MCF 10A (cell line): ENCODE measurements at regions not wholly inside any gene's neighbourhood (a gene's known extent, or its start where the extent isn't known, plus 50 kb on each side); places are given as distances from the start of the nearest gene placed in this dataset.

Experiments
- BruUV-seq: library from RNA; stranded (reverse); fragments of 400-500 nt; replicated peaks from 2 replicates; lab custom pipeline; 2021; lab: Mats Ljungman, UMichigan
- CTCF ChIA-PET: fragments of 300-600 bp; sonication (Branson Sonifier 250); formaldehyde crosslinking; extraction: SDS; loops from one replicate; lab custom pipeline; 2021; ENCODE audit warnings: antibody characterized with exemption, inconsistent platforms; lab: Yijun Ruan, JAX
- POLR2A ChIA-PET: fragments of 300-600, 350-650 bp; sonication (Branson Sonifier 250); formaldehyde crosslinking; extraction: SDS; loops from one replicate; lab custom pipeline; 2020; ENCODE audit warnings: antibody characterized with exemption, inconsistent platforms; lab: Yijun Ruan, JAX
- DNase-seq: peaks from one replicate; pipeline ENCODE4 v3.0.0-alpha.2; 2018; ENCODE audit not compliant: unreplicated experiment
- H3K27ac Mint-ChIP-seq: one replicate; pipeline ENCODE4 v1.8.0; 2022; ENCODE audit warnings: mild to moderate bottlenecking, low read depth, mixed read lengths; ENCODE audit not compliant: unreplicated experiment
- H3K27me3 Mint-ChIP-seq: one replicate; pipeline ENCODE4 v1.8.0; 2022; ENCODE audit warnings: mixed read lengths; ENCODE audit not compliant: insufficient read depth, unreplicated experiment
- H3K36me3 Mint-ChIP-seq: one replicate; pipeline ENCODE4 v1.8.0; 2022; ENCODE audit warnings: mild to moderate bottlenecking, moderate library complexity, mixed read lengths; ENCODE audit not compliant: insufficient read depth, unreplicated experiment
- H3K4me1 Mint-ChIP-seq: one replicate; pipeline ENCODE4 v1.8.0; 2022; ENCODE audit warnings: mixed read lengths; ENCODE audit not compliant: insufficient read depth, unreplicated experiment
- H3K4me3 Mint-ChIP-seq: one replicate; pipeline ENCODE4 v1.8.0; 2022; ENCODE audit warnings: mild to moderate bottlenecking, moderate library complexity, mixed read lengths; ENCODE audit not compliant: unreplicated experiment
- H3K9me3 Mint-ChIP-seq: one replicate; pipeline ENCODE4 v1.8.0; 2022; ENCODE audit warnings: mixed read lengths; ENCODE audit not compliant: unreplicated experiment
- intact Hi-C: fragments of 100-400 bp; cut with micrococcal nuclease; formaldehyde crosslinking; loops from 2 replicates; pipeline ENCODE4 v1.14.1; 2022
- TF ChIP-seq, protein P1 (sequence below): fragments of 200-600 bp; IDR thresholded peaks from one replicate; pipeline ENCODE4 v1.8.0; 2022; ENCODE audit warnings: antibody characterized with exemption, mild to moderate bottlenecking; ENCODE audit not compliant: unreplicated experiment

DNA sequence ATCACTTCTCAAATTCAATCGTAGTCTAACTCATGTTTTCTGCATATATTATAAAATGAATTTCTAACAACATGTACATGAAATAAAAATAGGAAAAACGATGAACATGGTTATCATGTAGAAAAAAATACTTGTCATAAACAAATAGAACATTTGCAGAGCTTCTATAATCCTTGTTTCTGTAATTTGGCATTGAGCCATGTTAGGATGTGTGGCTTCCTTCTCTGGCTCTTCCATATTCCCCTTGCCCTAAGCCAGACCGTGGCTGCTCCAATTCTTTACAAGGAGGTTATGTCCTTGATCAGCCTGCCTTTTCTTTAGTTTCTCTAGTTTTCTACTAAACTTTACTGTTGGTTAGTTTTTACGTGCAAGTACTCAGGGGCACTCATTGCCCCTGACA is 155.3 kb downstream of the COL6A3 start:
- TF ChIP-seq, protein P1, sequence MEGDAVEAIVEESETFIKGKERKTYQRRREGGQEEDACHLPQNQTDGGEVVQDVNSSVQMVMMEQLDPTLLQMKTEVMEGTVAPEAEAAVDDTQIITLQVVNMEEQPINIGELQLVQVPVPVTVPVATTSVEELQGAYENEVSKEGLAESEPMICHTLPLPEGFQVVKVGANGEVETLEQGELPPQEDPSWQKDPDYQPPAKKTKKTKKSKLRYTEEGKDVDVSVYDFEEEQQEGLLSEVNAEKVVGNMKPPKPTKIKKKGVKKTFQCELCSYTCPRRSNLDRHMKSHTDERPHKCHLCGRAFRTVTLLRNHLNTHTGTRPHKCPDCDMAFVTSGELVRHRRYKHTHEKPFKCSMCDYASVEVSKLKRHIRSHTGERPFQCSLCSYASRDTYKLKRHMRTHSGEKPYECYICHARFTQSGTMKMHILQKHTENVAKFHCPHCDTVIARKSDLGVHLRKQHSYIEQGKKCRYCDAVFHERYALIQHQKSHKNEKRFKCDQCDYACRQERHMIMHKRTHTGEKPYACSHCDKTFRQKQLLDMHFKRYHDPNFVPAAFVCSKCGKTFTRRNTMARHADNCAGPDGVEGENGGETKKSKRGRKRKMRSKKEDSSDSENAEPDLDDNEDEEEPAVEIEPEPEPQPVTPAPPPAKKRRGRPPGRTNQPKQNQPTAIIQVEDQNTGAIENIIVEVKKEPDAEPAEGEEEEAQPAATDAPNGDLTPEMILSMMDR, result no peak
- peaks cover 30% of the 10 kb centered on the region for H3K4me1 Mint-ChIP-seq
- no peak for DNase-seq
- no peak overlapping the region for H3K4me3 Mint-ChIP-seq
- no TSS peak for BruUV-seq
- H3K27me3 Mint-ChIP-seq, result no peaks in the 10 kb centered on the region
- ChIA-PET CTCF (interaction anchor here (1.4 kb wide), 1 partner anchor 28 kb away, joined by 3 read pairs; no protein-coding TSS in a partner anchor), POLR2A (interaction anchor here (0.6 to 6.3 kb wide), 3 partner anchors 14 to 56 kb away, joined by 3 to 25 read pairs (median 3); no protein-coding TSS in a partner anchor)
- peak overlapping the region; percentile 63 for H3K27ac Mint-ChIP-seq
- H3K36me3 Mint-ChIP-seq, result no peaks in the 10 kb centered on the region
- no peaks in the 10 kb centered on the region for H3K9me3 Mint-ChIP-seq
- intact Hi-C loops, result no loop called here

DNA sequence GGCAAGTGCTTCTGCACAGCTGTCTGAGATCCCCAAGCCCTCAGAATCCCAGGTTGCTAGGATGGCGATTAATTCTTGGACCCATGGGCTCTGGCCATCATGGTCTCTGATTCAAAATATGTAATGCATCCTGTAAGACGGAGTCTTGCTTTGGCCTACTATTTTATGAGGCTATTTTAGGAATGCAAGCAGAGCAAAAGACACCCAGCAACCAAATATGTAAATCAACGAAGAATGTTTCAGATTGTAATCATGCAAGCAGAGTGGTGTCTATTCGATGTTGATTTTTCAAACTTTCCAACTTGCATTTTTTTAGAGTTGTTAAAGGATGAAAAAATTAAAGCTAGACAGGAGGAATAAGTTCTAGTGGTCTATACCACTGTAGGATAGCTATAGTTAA is 154.8 kb downstream of the COL6A3 start:
- TF ChIP-seq, protein P1, result no peak
- BruUV-seq, result no TSS peak
- no peak for DNase-seq
- H3K9me3 Mint-ChIP-seq, result no peaks in the 10 kb centered on the region
- no peak overlapping the region for H3K4me3 Mint-ChIP-seq
- no peaks in the 10 kb centered on the region for H3K36me3 Mint-ChIP-seq
- peak overlapping the region; percentile 63 for H3K27ac Mint-ChIP-seq
- H3K4me1 Mint-ChIP-seq, result peaks cover 35% of the 10 kb centered on the region
- POLR2A ChIA-PET, result interaction anchor here (0.6 to 6.3 kb wide), 4 partner anchors 15 to 57 kb away, joined by 3 to 25 read pairs (median 3); no protein-coding TSS in a partner anchor
- CTCF ChIA-PET, result interaction anchor here (1.4 kb wide), 1 partner anchor 29 kb away, joined by 3 read pairs; no protein-coding TSS in a partner anchor
- intact Hi-C loops, result no loop called here
- no peaks in the 10 kb centered on the region for H3K27me3 Mint-ChIP-seq

DNA sequence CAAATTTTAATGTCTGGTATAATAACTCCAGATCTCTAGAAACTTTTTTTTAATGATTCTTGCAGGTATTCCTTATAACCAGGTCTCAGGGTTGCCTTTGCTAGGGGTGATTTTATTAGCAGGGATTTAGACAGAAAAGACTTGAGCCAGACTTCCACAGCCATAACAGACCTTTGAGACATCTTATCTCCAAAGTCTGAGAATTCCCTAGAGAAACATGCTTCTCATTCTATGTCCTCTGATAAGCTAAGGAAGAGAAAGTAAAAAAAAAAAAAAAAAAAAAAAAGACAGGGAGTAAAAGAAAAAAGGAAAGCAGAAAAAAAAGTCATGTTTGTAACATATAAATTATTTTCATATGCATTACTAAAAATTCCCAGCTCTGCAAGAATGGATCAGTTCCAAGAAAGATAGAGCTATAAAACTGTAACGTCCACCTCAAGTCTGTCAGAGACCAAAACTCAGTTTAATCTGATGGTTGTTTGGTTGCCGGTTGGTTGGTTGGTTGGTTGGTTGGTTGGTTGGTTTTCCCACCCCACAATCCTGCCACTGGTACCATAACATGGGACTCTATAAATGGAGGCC is 153.8 kb downstream of the COL6A3 start:
- H3K36me3 Mint-ChIP-seq, result no peaks in the 10 kb centered on the region
- ChIA-PET POLR2A (interaction anchor here (0.9 to 6.3 kb wide), 2 partner anchors 16 to 32 kb away, joined by 3 to 25 read pairs; no protein-coding TSS in a partner anchor), CTCF (interaction anchor here (0.7 to 1.1 kb wide), 3 partner anchors 18 to 151 kb away, joined by 3 to 5 read pairs (median 4); no protein-coding TSS in a partner anchor)
- no peak for DNase-seq
- TF ChIP-seq, protein P1, result no peak
- intact Hi-C loops, result no loop called here
- no peak overlapping the region for H3K4me3 Mint-ChIP-seq
- no peak overlapping the region for H3K27ac Mint-ChIP-seq
- no peaks in the 10 kb centered on the region for H3K27me3 Mint-ChIP-seq
- no peaks in the 10 kb centered on the region for H3K9me3 Mint-ChIP-seq
- peaks cover 36% of the 10 kb centered on the region for H3K4me1 Mint-ChIP-seq
- no TSS peak for BruUV-seq

DNA sequence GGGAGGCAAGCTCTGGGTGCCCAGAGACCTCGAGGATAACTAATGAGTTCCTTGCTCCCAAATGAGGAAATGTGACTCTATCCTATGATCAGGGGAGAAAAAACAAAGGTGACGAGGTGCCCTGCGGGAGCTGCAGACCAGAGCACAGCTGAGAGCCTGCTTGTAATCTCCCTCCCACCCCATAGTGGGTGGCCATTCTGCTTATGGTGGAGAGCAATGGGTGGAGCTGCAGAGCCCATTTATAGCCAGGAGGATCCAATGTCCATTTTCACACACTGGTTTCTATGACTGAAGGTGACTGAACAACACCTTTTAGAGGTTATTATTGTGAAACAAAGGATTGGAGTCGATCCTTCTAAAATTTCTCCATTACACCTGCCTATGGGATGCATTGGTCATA is 153.3 kb downstream of the COL6A3 start:
- Mint-ChIP-seq H3K9me3 (no peaks in the 10 kb centered on the region), H3K4me1 (peaks cover 36% of the 10 kb centered on the region), H3K27me3 (no peaks in the 10 kb centered on the region), H3K4me3 (no peak overlapping the region), H3K36me3 (no peaks in the 10 kb centered on the region), H3K27ac (peak overlapping the region; percentile 63)
- no TSS peak for BruUV-seq
- ChIA-PET CTCF (interaction anchor here (0.9 to 1.1 kb wide), 2 partner anchors 146 to 150 kb away, joined by 3 to 5 read pairs; no protein-coding TSS in a partner anchor), POLR2A (no interaction called here)
- no peak for DNase-seq
- TF ChIP-seq, protein P1, result no peak
- intact Hi-C loops, result no loop called here
